ENCODE measurements at regions not wholly inside any gene's neighbourhood (a gene's known extent, or its start where the extent isn't known, plus 50 kb on each side); places are given as distances from the start of the nearest gene placed in this dataset.

- ChIA-PET CTCF (no interaction called here), POLR2A (no interaction called here)
- DNase-seq: no peak
- Mint-ChIP-seq H3K27ac (no peak overlapping the region), H3K27me3 (peaks cover 4% of the 10 kb centered on the region), H3K4me3 (no peak overlapping the region), H3K4me1 (no peaks in the 10 kb centered on the region), H3K9me3 (peaks cover 6% of the 10 kb centered on the region), H3K36me3 (ENCODE audit: low read depth) (no peaks in the 10 kb centered on the region)
These were observed 177.8 kb downstream of the VEGFA start for GRCh38 chr6:43947860-43948259.

DNA sequence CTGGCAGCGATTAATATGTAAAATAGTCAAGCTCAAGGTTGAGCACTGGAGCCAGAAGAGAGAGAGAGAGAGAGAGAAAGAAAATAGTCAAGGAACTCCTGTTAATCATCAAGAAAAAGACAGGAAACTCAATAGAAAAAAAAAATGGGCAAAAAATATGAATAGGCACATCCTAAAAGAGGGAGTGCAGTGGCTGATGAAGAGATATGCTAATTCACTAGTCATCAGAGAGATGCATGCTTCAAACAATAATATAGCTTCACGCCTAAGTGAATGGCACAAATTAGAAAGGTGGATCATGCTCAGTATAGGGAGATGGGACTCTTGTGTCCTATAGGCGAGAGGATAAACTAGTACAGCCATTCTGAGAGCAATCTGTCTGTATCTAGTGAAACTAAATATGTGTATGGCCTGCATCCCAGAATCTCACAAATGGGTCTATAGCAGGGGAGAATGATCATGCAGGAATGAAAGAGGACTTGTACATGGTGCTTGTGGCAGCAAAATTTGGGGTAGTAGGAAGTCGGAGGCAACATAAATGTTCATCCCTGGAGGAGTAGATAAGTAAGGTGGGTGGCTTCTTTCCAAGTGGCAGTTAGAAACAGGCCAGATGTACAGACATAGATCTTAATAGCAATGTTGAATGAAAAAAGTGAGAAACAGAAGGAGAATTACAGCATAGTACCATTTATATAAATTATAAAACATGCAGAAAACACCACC, 176.8 kb downstream of the VEGFA start:
- H3K9me3 Mint-ChIP-seq: peaks cover 6% of the 10 kb centered on the region
- ChIA-PET POLR2A (no interaction called here), CTCF (no interaction called here)
- H3K27me3 Mint-ChIP-seq: peaks cover 4% of the 10 kb centered on the region
- no peak overlapping the region for H3K27ac Mint-ChIP-seq
- no peak overlapping the region for H3K4me3 Mint-ChIP-seq
- no peaks in the 10 kb centered on the region for H3K36me3 Mint-ChIP-seq (ENCODE audit: low read depth)
- H3K4me1 Mint-ChIP-seq: no peaks in the 10 kb centered on the region
- DNase-seq: no peak

DNA sequence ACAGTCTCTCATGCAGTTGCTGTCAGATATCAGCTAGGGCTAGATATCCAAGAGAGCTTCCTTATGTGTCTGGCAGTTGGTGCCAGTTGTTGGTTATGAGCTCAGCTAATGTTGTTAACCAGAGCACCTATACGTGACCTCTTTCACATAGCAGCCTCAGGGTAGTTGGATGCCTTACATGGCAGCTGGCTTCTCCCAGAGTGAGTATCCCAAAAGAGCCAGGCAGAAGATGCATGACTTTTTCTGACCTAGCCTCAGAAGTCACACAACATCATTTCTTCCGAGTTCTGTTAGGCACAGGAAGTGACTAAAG, 175.7 kb downstream of the VEGFA start:
- ChIA-PET POLR2A (no interaction called here), CTCF (no interaction called here)
- no peak for DNase-seq
- H3K9me3 Mint-ChIP-seq: peaks cover 6% of the 10 kb centered on the region
- H3K36me3 Mint-ChIP-seq (ENCODE audit: low read depth): no peaks in the 10 kb centered on the region
- H3K27me3 Mint-ChIP-seq: peaks cover 4% of the 10 kb centered on the region
- no peak overlapping the region for H3K4me3 Mint-ChIP-seq
- no peak overlapping the region for H3K27ac Mint-ChIP-seq
- H3K4me1 Mint-ChIP-seq: no peaks in the 10 kb centered on the region

DNA sequence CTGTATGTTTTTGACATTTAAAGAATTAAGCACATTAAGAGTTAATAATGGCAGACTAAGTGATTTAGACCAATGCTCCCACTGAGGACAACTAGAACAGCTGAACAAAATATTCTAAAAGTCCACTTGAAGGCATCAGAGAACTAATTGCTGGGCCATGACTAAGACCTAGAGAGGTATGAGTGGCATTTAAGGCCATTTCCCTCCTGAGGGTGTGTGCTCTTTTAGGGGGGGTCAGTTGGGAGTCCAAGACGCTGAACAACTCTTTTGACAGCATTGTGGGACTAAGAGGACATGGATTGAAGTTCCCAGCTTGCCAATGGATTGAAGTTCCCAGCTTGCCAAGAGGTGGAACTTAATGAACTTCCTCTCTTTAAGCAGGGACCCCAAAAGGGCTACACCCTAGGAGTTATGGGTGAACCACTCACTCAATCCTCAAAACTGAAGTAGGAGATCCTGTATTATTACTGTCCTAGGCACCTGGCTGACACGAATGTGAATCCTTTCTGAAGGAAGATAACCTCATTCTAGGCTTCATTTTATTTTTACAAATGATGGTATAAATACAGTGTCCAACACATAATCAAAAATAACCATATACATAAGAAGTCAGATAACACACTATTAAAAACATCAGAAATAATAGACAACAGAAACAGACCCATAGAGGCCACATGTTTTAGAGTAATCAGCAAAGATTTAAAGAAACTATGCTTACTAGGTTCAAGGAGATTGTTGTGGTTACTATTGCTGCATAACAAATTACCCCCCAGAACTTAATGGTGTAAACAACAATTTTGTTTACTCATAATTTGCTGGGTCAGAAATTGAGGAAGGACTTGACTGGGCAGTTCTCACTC, 175.1 kb downstream of the VEGFA start:
- Mint-ChIP-seq H3K4me3 (no peak overlapping the region), H3K9me3 (peaks cover 6% of the 10 kb centered on the region), H3K27me3 (peaks cover 4% of the 10 kb centered on the region), H3K27ac (no peak overlapping the region), H3K4me1 (no peaks in the 10 kb centered on the region), H3K36me3 (ENCODE audit: low read depth) (no peaks in the 10 kb centered on the region)
- DNase-seq: no peak
- CTCF ChIA-PET: no interaction called here
- POLR2A ChIA-PET: no interaction called here

DNA sequence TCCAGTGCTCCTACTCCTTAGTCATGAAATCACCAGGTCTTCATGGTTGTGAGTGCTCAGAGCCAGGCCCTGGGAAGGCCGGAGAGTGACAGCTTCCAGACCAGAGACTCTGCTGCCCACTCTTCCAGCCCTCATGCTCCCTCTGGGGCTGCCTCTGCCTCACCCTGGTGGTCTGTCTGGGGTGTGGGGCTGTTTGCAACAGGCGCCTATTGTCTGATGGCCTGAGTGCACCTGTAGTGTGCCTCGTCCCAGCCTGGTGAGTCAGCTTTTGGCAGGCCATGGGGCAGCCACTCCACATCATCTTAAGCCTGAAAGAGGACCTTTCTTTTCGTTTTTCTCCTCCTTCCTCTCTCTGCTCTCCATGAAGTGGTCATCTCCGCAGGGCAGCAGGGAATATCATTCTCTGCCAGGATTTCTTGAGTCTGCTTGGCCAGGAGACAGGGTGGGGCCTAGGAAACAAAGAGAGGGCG, 173.8 kb downstream of the VEGFA start:
- ChIA-PET CTCF (no interaction called here), POLR2A (no interaction called here)
- H3K4me1 Mint-ChIP-seq: no peaks in the 10 kb centered on the region
- no peak overlapping the region for H3K4me3 Mint-ChIP-seq
- DNase-seq: no peak
- no peak overlapping the region for H3K27ac Mint-ChIP-seq
- H3K27me3 Mint-ChIP-seq: peaks cover 4% of the 10 kb centered on the region
- H3K9me3 Mint-ChIP-seq: peaks cover 6% of the 10 kb centered on the region
- no peaks in the 10 kb centered on the region for H3K36me3 Mint-ChIP-seq (ENCODE audit: low read depth)

- no peak for DNase-seq
- peaks cover 4% of the 10 kb centered on the region for H3K27me3 Mint-ChIP-seq
- H3K27ac Mint-ChIP-seq: no peak overlapping the region
- peaks cover 6% of the 10 kb centered on the region for H3K9me3 Mint-ChIP-seq
- no peak overlapping the region for H3K4me3 Mint-ChIP-seq
- no peaks in the 10 kb centered on the region for H3K4me1 Mint-ChIP-seq
- POLR2A ChIA-PET: no interaction called here
- CTCF ChIA-PET: no interaction called here
- no peaks in the 10 kb centered on the region for H3K36me3 Mint-ChIP-seq (ENCODE audit: low read depth)
These were observed 173.2 kb downstream of the VEGFA start for GRCh38 chr6:43943099-43943766.

- H3K9me3 Mint-ChIP-seq: peaks cover 6% of the 10 kb centered on the region
- H3K4me3 Mint-ChIP-seq: no peak overlapping the region
- no peaks in the 10 kb centered on the region for H3K36me3 Mint-ChIP-seq (ENCODE audit: low read depth)
- no peak for DNase-seq
- no peak overlapping the region for H3K27ac Mint-ChIP-seq
- ChIA-PET POLR2A (no interaction called here), CTCF (no interaction called here)
- H3K27me3 Mint-ChIP-seq: peaks cover 5% of the 10 kb centered on the region
- H3K4me1 Mint-ChIP-seq: no peaks in the 10 kb centered on the region
These were observed 172.6 kb downstream of the VEGFA start for GRCh38 chr6:43942616-43943015.

DNA sequence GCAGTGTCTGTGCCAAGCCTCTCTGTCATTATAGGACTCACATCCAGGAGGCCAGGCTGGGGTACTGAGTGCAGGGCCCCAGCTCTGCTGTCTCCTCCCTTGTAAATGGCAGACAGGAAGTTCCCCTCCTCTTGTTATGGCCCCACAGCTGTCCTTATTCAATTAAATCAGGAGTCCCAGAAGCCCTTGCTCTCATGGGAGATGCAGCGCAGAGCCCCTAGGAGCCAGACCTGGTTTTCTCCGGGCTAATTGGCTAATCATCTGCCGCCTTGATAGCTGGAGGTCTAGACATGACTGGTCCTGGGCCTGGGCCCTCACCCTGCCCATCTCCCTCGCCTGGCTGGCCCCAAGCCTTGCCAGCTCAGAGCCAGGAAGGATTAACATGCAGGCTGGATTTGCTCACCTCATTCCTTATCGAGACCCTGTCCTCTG, 172.0 kb downstream of the VEGFA start:
- Mint-ChIP-seq H3K27me3 (peaks cover 5% of the 10 kb centered on the region), H3K27ac (no peak overlapping the region), H3K4me1 (no peaks in the 10 kb centered on the region), H3K36me3 (ENCODE audit: low read depth) (no peaks in the 10 kb centered on the region), H3K9me3 (peaks cover 6% of the 10 kb centered on the region), H3K4me3 (no peak overlapping the region)
- POLR2A ChIA-PET: no interaction called here
- CTCF ChIA-PET: no interaction called here
- no peak for DNase-seq

GRCh38 chr6:43941174-43941573, 171.2 kb downstream of the VEGFA start:
- Mint-ChIP-seq H3K36me3 (ENCODE audit: low read depth) (no peaks in the 10 kb centered on the region), H3K9me3 (peaks cover 6% of the 10 kb centered on the region), H3K27ac (no peak overlapping the region), H3K4me3 (no peak overlapping the region), H3K27me3 (peaks cover 5% of the 10 kb centered on the region), H3K4me1 (no peaks in the 10 kb centered on the region)
- ChIA-PET POLR2A (no interaction called here), CTCF (no interaction called here)
- no peak for DNase-seq

DNA sequence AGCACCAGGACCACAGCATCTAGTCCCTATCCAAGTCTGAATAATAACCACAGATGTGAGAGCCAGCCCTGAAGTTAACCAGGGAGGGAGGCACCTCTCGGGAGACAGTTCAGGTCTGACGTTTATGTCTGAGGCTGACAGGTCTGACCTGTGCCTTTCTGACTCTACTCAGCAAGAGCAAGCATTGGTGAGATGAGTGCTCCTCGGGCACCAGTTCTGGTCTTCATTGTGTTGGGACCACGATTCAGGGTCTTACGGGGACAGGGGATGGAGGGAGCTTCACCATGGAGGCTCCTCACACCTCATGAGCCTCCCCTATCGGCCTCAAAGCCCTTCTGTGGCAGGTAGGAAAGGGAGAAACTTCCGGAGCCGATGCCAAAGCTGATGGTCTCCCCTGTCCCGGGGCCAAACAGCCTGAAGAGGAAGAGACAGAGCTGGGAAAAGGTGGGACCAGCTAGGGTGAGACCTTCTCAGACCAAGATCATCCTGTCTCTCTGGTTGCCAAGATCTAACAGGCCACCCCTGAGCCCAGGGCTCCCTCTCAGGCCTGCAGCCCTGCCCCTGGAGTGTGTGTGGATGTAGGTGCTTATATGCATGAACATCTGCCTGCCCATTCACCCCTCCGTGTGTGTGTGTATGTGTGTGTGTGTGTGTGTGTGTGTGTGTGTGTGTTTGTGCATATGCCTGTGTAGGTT, 170.5 kb downstream of the VEGFA start:
- no peak overlapping the region for H3K27ac Mint-ChIP-seq
- POLR2A ChIA-PET: no interaction called here
- DNase-seq: no peak
- H3K36me3 Mint-ChIP-seq (ENCODE audit: low read depth): no peaks in the 10 kb centered on the region
- H3K4me1 Mint-ChIP-seq: no peaks in the 10 kb centered on the region
- CTCF ChIA-PET: no interaction called here
- no peak overlapping the region for H3K4me3 Mint-ChIP-seq
- H3K27me3 Mint-ChIP-seq: peaks cover 2% of the 10 kb centered on the region
- H3K9me3 Mint-ChIP-seq: peaks cover 6% of the 10 kb centered on the region

DNA sequence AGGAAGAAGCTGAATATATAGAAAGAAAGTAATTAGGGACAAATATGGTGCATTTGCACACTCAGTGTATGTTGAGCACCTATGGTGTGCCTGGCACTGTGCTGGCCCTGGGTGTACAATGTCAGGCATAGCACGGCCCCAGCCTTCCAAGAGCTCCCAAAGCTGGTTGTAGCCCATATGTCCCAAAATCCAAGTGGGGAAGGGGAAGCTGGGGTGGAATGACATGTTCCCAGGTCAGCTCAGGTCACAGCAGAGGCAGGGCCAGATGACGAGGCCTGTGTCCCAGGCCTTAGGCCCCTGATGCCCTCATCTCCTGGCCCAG, 170.0 kb downstream of the VEGFA start:
- Mint-ChIP-seq H3K4me3 (no peak overlapping the region), H3K27me3 (peaks cover 2% of the 10 kb centered on the region), H3K9me3 (peaks cover 4% of the 10 kb centered on the region), H3K27ac (no peak overlapping the region), H3K36me3 (ENCODE audit: low read depth) (no peaks in the 10 kb centered on the region), H3K4me1 (no peaks in the 10 kb centered on the region)
- no peak for DNase-seq
- CTCF ChIA-PET: no interaction called here
- POLR2A ChIA-PET: no interaction called here

DNA sequence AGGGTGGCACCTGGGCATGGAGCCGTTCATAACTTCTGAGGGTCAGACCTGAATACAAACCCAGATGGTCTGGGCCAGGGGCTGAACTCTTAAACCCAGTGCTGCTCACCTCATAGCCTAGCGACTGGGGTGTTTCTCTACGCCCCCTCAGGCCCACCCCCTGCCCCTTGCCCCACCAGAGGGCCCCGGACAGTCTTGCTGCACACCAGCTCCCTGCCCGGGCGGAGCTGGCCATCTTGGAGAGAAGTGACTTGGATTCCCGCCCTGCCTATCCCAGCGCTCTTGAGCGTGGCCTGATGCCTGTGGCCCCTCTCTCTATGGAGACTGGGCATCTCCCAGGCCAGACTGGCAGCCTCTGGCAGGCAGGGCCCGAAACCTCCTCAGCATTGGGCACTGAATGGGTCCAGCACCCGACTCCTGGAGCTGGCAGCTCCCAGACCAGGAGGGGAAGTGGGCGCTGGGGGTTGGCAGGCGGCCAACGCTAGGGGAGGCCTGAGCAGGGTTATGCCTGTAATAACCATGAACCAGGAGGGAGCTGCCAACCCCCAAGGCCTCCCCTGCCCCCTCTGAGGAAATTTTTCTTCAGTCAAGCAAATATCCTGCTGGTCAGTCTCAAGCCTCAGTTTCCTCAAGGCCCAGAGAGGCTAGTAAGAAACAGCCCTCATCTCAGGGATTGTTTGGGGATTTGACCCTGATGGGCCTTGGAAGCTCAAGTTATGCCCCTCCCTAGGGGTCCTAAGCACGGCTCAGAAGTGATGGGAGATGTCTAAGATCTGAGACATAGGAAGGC, 169.5 kb downstream of the VEGFA start:
- no peak overlapping the region for H3K27ac Mint-ChIP-seq
- no peaks in the 10 kb centered on the region for H3K36me3 Mint-ChIP-seq (ENCODE audit: low read depth)
- CTCF ChIA-PET: no interaction called here
- peaks cover 2% of the 10 kb centered on the region for H3K27me3 Mint-ChIP-seq
- H3K9me3 Mint-ChIP-seq: peaks cover 3% of the 10 kb centered on the region
- DNase-seq: no peak
- no peak overlapping the region for H3K4me3 Mint-ChIP-seq
- POLR2A ChIA-PET: no interaction called here
- no peaks in the 10 kb centered on the region for H3K4me1 Mint-ChIP-seq

Data from activated CD4-positive, alpha-beta memory T cell treated with anti-CD3 and anti-CD28 coated beads, Interleukin-2, amount 10 ng/mL, durations not matched to agents 7 days and 5 days (primary cell).